ENCODE measurements at regions not wholly inside any gene's neighbourhood (a gene's known extent, or its start where the extent isn't known, plus 50 kb on each side); places are given as distances from the start of the nearest gene placed in this dataset.

DNA sequence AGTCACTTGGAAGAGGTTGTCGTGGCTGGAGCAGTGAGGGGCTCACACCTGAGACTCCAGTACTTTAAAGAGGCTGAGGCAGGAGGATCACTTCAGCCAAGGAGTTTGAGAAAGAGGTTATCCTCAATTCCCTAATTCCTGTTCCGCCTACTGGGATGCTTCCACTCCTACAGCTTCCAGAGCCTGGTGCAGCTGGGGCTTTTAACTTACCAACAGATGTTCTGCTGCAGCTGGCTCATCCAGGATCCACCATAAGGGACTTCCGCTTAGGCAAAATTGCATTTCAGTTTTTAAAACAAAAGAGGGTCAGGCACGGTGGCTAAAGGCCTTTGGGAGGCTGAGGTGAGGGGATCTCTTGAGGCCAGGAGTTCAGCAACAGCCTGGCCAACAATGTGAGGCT lies 59.1 kb upstream of the CDYL start:
- Mint-ChIP-seq H3K36me3 (ENCODE audit: low read depth) (no peaks in the 10 kb centered on the region), H3K27ac (no peak overlapping the region), H3K4me3 (no peak overlapping the region), H3K27me3 (peaks cover 1% of the 10 kb centered on the region), H3K9me3 (peaks cover 3% of the 10 kb centered on the region), H3K4me1 (ENCODE audit: low read depth) (peaks cover 4% of the 10 kb centered on the region)
- ChIA-PET POLR2A (no interaction called here), CTCF (interaction anchor here (1.4 kb wide), 1 partner anchor 10 kb away, joined by 4 read pairs; no protein-coding TSS in a partner anchor)
- TF ChIP-seq, protein P1, sequence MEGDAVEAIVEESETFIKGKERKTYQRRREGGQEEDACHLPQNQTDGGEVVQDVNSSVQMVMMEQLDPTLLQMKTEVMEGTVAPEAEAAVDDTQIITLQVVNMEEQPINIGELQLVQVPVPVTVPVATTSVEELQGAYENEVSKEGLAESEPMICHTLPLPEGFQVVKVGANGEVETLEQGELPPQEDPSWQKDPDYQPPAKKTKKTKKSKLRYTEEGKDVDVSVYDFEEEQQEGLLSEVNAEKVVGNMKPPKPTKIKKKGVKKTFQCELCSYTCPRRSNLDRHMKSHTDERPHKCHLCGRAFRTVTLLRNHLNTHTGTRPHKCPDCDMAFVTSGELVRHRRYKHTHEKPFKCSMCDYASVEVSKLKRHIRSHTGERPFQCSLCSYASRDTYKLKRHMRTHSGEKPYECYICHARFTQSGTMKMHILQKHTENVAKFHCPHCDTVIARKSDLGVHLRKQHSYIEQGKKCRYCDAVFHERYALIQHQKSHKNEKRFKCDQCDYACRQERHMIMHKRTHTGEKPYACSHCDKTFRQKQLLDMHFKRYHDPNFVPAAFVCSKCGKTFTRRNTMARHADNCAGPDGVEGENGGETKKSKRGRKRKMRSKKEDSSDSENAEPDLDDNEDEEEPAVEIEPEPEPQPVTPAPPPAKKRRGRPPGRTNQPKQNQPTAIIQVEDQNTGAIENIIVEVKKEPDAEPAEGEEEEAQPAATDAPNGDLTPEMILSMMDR (IDR thresholded peaks at IDR 0.05): no peak
- DNase-seq (no peak), ATAC-seq (no peak)
- intact Hi-C loops (cut with micrococcal nuclease): no loop called here

DNA sequence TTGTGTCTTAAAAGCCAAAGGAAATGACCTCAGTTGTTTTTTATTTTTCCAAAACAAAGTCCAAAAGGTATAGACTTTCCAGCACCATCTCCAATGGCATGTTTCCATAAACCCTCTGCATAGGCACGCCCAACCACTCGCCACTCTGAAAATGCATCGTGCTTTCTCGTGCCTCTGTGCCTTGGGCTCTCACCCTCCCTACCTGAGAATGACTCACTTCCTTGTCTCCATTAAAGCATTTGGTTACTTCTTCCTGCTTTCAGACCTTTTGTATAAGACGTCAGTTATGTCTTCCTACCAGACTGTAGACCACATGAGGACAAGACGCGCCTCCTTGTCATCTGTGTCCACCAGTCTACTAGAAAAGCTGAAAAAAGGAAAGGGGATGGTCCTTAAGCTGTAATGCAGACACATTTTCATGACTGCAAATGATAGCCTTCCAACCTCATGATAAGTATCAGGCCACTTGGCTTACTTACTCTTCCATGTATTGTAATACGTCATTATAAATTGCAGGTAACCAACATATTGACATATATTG lies 61.2 kb upstream of the CDYL start:
- H3K27ac Mint-ChIP-seq: no peak overlapping the region
- peaks cover 4% of the 10 kb centered on the region for H3K4me1 Mint-ChIP-seq (ENCODE audit: low read depth)
- H3K4me3 Mint-ChIP-seq: no peak overlapping the region
- no peaks in the 10 kb centered on the region for H3K36me3 Mint-ChIP-seq (ENCODE audit: low read depth)
- TF ChIP-seq, protein P1 (IDR thresholded peaks at IDR 0.05): no peak
- H3K27me3 Mint-ChIP-seq: peaks cover 2% of the 10 kb centered on the region
- ChIA-PET CTCF (no interaction called here), POLR2A (no interaction called here)
- intact Hi-C loops (cut with micrococcal nuclease): no loop called here
- DNase-seq: peak; percentile 10
- H3K9me3 Mint-ChIP-seq: peaks cover 3% of the 10 kb centered on the region
- peak; percentile 75 for ATAC-seq

DNA sequence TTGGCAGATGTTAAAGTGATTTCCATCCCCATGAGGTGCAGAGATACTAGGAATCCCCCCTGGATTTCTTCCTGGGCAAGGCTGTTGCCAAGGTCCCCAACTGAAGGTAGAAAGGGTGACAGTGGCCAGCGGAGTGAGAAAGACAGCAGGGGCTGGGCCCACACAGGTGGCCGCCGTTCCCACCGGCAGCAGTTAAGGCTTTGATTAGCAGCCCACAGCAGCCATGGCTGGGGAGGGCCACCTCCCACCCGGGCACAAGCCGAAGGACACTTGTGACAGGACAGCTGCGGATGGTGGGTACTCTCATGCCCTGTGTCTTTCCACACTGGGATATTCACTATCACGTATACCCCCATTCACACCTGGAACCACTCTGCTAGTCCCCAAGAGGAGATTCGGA lies 63.9 kb upstream of the CDYL start:
- TF ChIP-seq, protein P1 (IDR thresholded peaks at IDR 0.05): no peak
- intact Hi-C loops (cut with micrococcal nuclease): no loop called here
- ATAC-seq (no peak), DNase-seq (no peak)
- ChIA-PET POLR2A (no interaction called here), CTCF (no interaction called here)
- Mint-ChIP-seq H3K27ac (no peak overlapping the region), H3K9me3 (peaks cover 3% of the 10 kb centered on the region), H3K4me3 (no peak overlapping the region), H3K4me1 (ENCODE audit: low read depth) (peaks cover 4% of the 10 kb centered on the region), H3K27me3 (peaks cover 2% of the 10 kb centered on the region), H3K36me3 (ENCODE audit: low read depth) (no peaks in the 10 kb centered on the region)

DNA sequence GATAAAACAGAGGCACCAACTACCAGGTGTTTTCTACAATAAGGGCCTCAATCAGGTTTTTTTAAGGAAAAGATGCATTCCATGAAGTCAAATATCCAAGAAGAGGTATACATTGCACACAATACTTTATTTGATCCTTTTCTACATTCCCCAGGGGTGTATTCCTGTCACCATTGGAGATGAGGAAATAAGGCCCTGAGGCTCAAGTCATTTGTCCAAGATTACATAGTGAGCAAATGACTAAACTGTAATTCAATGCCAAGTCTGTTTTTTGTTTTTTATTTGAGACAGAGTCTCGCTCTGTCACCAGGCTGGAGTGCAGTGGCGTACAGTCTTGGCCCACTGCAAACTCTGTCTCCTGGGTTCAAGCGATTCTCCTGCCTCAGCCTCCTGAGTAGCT lies 69.2 kb upstream of the CDYL start:
- ATAC-seq (no peak), DNase-seq (no peak)
- H3K4me3 Mint-ChIP-seq: no peak overlapping the region
- H3K36me3 Mint-ChIP-seq (ENCODE audit: low read depth): no peaks in the 10 kb centered on the region
- peaks cover 2% of the 10 kb centered on the region for H3K27me3 Mint-ChIP-seq
- no peaks in the 10 kb centered on the region for H3K9me3 Mint-ChIP-seq
- CTCF ChIA-PET: no interaction called here
- POLR2A ChIA-PET: no interaction called here
- intact Hi-C loops (cut with micrococcal nuclease): no loop called here
- H3K4me1 Mint-ChIP-seq (ENCODE audit: low read depth): no peaks in the 10 kb centered on the region
- no peak overlapping the region for H3K27ac Mint-ChIP-seq
- TF ChIP-seq, protein P1 (IDR thresholded peaks at IDR 0.05): no peak

DNA sequence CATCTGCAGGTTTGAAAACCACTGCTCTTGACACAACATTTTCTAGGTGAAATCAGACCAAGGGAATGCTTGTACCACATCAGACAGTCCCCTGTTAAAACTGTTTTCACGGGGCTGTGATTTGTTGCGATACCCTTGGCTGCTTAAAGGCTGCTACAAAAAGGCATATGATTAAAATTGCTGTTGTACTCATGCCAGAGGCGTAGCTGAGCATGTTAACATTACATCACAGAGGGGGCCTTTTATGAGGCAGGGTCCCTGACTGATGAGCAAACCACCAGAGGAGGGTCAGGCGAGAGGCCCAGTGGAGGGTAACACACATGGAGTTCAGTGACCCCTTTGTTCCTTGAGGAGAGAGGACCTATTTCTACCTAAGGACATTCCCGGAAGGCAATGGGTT lies 70.4 kb upstream of the CDYL start:
- H3K27me3 Mint-ChIP-seq: peaks cover 2% of the 10 kb centered on the region

More for the DNA sequence above, 70.4 kb upstream of the CDYL start:
- Mint-ChIP-seq H3K36me3 (ENCODE audit: low read depth) (no peaks in the 10 kb centered on the region), H3K4me1 (ENCODE audit: low read depth) (no peaks in the 10 kb centered on the region), H3K27ac (no peak overlapping the region), H3K4me3 (no peak overlapping the region), H3K9me3 (no peaks in the 10 kb centered on the region)
- ATAC-seq: no peak
- ChIA-PET POLR2A (no interaction called here), CTCF (no interaction called here)
- no peak for DNase-seq
- TF ChIP-seq, protein P1 (IDR thresholded peaks at IDR 0.05): no peak
- intact Hi-C loops (cut with micrococcal nuclease): no loop called here

All from activated CD8-positive, alpha-beta T cell treated with anti-CD3 and anti-CD28 coated beads for 36 hours (primary cell).